HL-60 (cell line): ENCODE measurements at regions not wholly inside any gene's neighbourhood (a gene's known extent, or its start where the extent isn't known, plus 50 kb on each side); places are given as distances from the start of the nearest gene placed in this dataset.

Experiments
- POLR2AphosphoS5 ChIP-seq: IDR thresholded peaks from 2 replicates; pipeline ENCODE4 v1.6.1; 2012; ENCODE audit warnings: low read depth
- TF ChIP-seq, protein P1 (sequence below): IDR thresholded peaks from one replicate; pipeline ENCODE4 v1.5.1; 2011; ENCODE audit warnings: low read length, control low read depth, inconsistent platforms; ENCODE audit not compliant: insufficient read depth

GRCh38 chr9:107665057-107665456 is 175.5 kb upstream of the KLF4 start:
- no peak for TF ChIP-seq POLR2AphosphoS5
- TF ChIP-seq, protein P1, sequence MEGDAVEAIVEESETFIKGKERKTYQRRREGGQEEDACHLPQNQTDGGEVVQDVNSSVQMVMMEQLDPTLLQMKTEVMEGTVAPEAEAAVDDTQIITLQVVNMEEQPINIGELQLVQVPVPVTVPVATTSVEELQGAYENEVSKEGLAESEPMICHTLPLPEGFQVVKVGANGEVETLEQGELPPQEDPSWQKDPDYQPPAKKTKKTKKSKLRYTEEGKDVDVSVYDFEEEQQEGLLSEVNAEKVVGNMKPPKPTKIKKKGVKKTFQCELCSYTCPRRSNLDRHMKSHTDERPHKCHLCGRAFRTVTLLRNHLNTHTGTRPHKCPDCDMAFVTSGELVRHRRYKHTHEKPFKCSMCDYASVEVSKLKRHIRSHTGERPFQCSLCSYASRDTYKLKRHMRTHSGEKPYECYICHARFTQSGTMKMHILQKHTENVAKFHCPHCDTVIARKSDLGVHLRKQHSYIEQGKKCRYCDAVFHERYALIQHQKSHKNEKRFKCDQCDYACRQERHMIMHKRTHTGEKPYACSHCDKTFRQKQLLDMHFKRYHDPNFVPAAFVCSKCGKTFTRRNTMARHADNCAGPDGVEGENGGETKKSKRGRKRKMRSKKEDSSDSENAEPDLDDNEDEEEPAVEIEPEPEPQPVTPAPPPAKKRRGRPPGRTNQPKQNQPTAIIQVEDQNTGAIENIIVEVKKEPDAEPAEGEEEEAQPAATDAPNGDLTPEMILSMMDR, result no peak
